Smooth muscle cell (in vitro differentiated cells): ENCODE measurements at regions not wholly inside any gene's neighbourhood (a gene's known extent, or its start where the extent isn't known, plus 50 kb on each side); places are given as distances from the start of the nearest gene placed in this dataset.

Experiments
- DNase-seq: peaks from one replicate; lab custom pipeline; 2025; ENCODE audit not compliant: unreplicated experiment; lab: John Stamatoyannopoulos, UW
- H2AFZ ChIP-seq: fragments of 200-600 bp; sonication (generic); 2 replicates; pipeline ENCODE4 v1.6.0; 2016; ENCODE audit warnings: antibody characterized with exemption, low read depth, mild to moderate bottlenecking
- H3F3A ChIP-seq: fragments of 200-600 bp; sonication (generic); 2 replicates; pipeline ENCODE4 v1.6.0; 2017; ENCODE audit warnings: antibody characterized with exemption, low read depth
- H3K27ac ChIP-seq: fragments of 200-600 bp; sonication (generic); 2 replicates; pipeline ENCODE4 v1.5.1; 2016; ENCODE audit warnings: low read depth, mild to moderate bottlenecking
- H3K27me3 ChIP-seq: fragments of 200-600 bp; sonication (generic); 2 replicates; pipeline ENCODE4 v1.6.1; 2016; ENCODE audit warnings: low read depth, mild to moderate bottlenecking
- H3K36me3 ChIP-seq: fragments of 200-600 bp; sonication (generic); 2 replicates; pipeline ENCODE4 v1.5.1; 2016; ENCODE audit warnings: low read depth
- H3K4me1 ChIP-seq: fragments of 200-600 bp; sonication (generic); 2 replicates; pipeline ENCODE4 v1.5.1; 2016; ENCODE audit warnings: low read depth
- H3K4me2 ChIP-seq: fragments of 200-600 bp; sonication (generic); 2 replicates; pipeline ENCODE4 v1.6.0; 2016; ENCODE audit warnings: mild to moderate bottlenecking
- H3K4me3 ChIP-seq: fragments of 200-600 bp; sonication (generic); 2 replicates; pipeline ENCODE4 v1.5.1; 2016; ENCODE audit warnings: mild to moderate bottlenecking
- H3K79me2 ChIP-seq: fragments of 200-600 bp; sonication (generic); 2 replicates; pipeline ENCODE4 v1.6.0; 2016; ENCODE audit warnings: low read depth, mild to moderate bottlenecking
- H3K9ac ChIP-seq: fragments of 200-600 bp; sonication (generic); 2 replicates; pipeline ENCODE4 v1.6.0; 2016; ENCODE audit warnings: low read depth
- H3K9me3 ChIP-seq: fragments of 200-600 bp; sonication (generic); replicated peaks from 2 replicates; pipeline ENCODE4 v1.5.1; 2016; ENCODE audit warnings: low read depth
- H4K20me1 ChIP-seq: fragments of 200-600 bp; sonication (generic); 2 replicates; pipeline ENCODE4 v1.6.0; 2016; ENCODE audit warnings: low read depth
- CTCF ChIP-seq: fragments of 200-600 bp; sonication (generic); IDR thresholded peaks from 2 replicates; pipeline ENCODE4 v1.5.1; 2017; ENCODE audit warnings: borderline replicate concordance, mild to moderate bottlenecking, antibody characterized with exemption; ENCODE audit not compliant: insufficient read depth, poor library complexity, severe bottlenecking
- WGBS: methylation state at CpG from one replicate; pipeline ENCODE4 v1.1.7; 2016; ENCODE audit warnings: low lambda C conversion rate; 5-methylcytosine and 5-hydroxymethylcytosine counted together

- H2AFZ ChIP-seq = no peak overlapping the region
- TF ChIP-seq CTCF = no peak
- no peaks in the 10 kb centered on the region for H3K79me2 ChIP-seq
- no peaks in the 10 kb centered on the region for H3K27me3 ChIP-seq
- no peaks in the 10 kb centered on the region for H3K36me3 ChIP-seq
- WGBS = 100% methylated on average over 1 of the region's 1 CpG
- no peak overlapping the region for H3K9ac ChIP-seq
- H4K20me1 ChIP-seq = no peaks in the 10 kb centered on the region
- H3K27ac ChIP-seq = no peak overlapping the region
- H3K9me3 ChIP-seq = no peaks in the 10 kb centered on the region
- H3K4me3 ChIP-seq = no peak overlapping the region
- no peaks in the 10 kb centered on the region for H3K4me1 ChIP-seq
- DNase-seq = no peak
- H3F3A ChIP-seq = no peaks in the 10 kb centered on the region
- H3K4me2 ChIP-seq = no peak overlapping the region
Measured at GRCh38 chr2:83042053-83042452, 1417.0 kb downstream of the SUCLG1 start.

GRCh38 chr2:83022631-83023210 is 1436.4 kb downstream of the SUCLG1 start:
- 51% methylated on average over 5 of the region's 5 CpGs for WGBS
- no peaks in the 10 kb centered on the region for H3K27me3 ChIP-seq
- no peaks in the 10 kb centered on the region for H4K20me1 ChIP-seq
- H3K79me2 ChIP-seq = no peaks in the 10 kb centered on the region
- no peak overlapping the region for H2AFZ ChIP-seq
- no peak for TF ChIP-seq CTCF
- no peaks in the 10 kb centered on the region for H3K9me3 ChIP-seq
- no peak overlapping the region for H3K4me3 ChIP-seq
- H3K4me2 ChIP-seq = no peak overlapping the region
- H3K27ac ChIP-seq = no peak overlapping the region
- no peaks in the 10 kb centered on the region for H3K4me1 ChIP-seq
- H3K9ac ChIP-seq = no peak overlapping the region
- no peaks in the 10 kb centered on the region for H3K36me3 ChIP-seq
- no peaks in the 10 kb centered on the region for H3F3A ChIP-seq
- no peak for DNase-seq

DNA sequence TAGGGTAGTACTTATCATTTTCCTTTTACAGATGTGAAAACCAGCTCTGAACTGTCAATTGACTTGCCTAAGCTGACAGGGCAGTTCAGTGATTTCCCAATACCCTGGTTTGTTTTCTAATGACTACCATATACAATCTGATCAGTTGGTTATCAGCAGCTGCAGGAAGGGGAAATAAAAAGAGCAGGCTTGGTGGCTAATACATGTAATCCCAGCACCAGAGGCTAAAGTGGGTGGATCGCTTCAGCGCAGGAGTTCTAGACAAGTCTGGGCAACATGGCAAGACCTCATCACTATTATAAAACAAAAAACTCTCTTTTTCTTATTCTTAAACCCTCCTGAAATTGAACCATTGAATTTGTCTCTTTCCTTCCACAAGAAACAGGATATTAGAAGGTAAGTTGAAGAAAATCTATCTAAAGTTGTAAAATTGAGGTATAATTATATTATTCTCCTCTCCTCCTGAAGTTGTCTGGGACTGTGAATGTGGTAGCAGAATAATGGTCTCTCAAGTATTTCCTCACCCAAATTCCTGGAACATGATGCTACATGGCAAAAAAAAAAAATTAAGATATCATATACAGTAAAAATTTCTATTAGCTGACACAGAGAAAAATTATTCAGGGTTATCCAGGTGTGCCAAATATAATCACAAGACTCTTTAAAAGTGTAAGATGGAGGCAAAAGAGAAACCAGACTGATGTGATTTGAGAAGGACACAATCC is 1441.6 kb downstream of the SUCLG1 start:
- Histone ChIP-seq H3F3A (no peaks in the 10 kb centered on the region), H4K20me1 (no peaks in the 10 kb centered on the region), H3K79me2 (no peaks in the 10 kb centered on the region), H3K4me2 (peak overlapping the region; percentile 44), H2AFZ (peak overlapping the region; percentile 23), H3K4me3 (no peak overlapping the region), H3K27ac (no peak overlapping the region), H3K36me3 (no peaks in the 10 kb centered on the region), H3K4me1 (no peaks in the 10 kb centered on the region), H3K27me3 (no peaks in the 10 kb centered on the region), H3K9ac (no peak overlapping the region), H3K9me3 (no peaks in the 10 kb centered on the region)
- TF ChIP-seq CTCF = no peak
- 79% methylated on average over 2 of the region's 2 CpGs for WGBS
- DNase-seq = no peak
